ENCODE measurements at regions not wholly inside any gene's neighbourhood (a gene's known extent, or its start where the extent isn't known, plus 50 kb on each side); places are given as distances from the start of the nearest gene placed in this dataset.

- no peak for TF ChIP-seq NBN (IDR thresholded peaks at IDR 0.05)
- TF ChIP-seq ZSCAN29 (IDR thresholded peaks at IDR 0.05) = no peak
- no peak for TF ChIP-seq RAD21 (IDR thresholded peaks at IDR 0.05; ENCODE audit: insufficient read depth, low read depth, low read length)
- TF ChIP-seq MTA3 (IDR thresholded peaks at IDR 0.05; ENCODE audit: borderline replicate concordance, low read length) = no peak
- TF ChIP-seq EP300 (IDR thresholded peaks at IDR 0.05; ENCODE audit: borderline replicate concordance in 1 of 2, control insufficient read depth in 1 of 2, low read depth in 2 of 2, low read length in 2 of 2) = no peak
- no peak for TF ChIP-seq CHD2 (IDR thresholded peaks at IDR 0.05; ENCODE audit: borderline replicate concordance, low read depth, low read length)
- no peak for TF ChIP-seq BCLAF1 (IDR thresholded peaks at IDR 0.05)
- no peak for TF ChIP-seq YBX1 (IDR thresholded peaks at IDR 0.05)
- no peak for TF ChIP-seq CREM (IDR thresholded peaks at IDR 0.05; ENCODE audit: low read depth)
- TF ChIP-seq, protein P1, sequence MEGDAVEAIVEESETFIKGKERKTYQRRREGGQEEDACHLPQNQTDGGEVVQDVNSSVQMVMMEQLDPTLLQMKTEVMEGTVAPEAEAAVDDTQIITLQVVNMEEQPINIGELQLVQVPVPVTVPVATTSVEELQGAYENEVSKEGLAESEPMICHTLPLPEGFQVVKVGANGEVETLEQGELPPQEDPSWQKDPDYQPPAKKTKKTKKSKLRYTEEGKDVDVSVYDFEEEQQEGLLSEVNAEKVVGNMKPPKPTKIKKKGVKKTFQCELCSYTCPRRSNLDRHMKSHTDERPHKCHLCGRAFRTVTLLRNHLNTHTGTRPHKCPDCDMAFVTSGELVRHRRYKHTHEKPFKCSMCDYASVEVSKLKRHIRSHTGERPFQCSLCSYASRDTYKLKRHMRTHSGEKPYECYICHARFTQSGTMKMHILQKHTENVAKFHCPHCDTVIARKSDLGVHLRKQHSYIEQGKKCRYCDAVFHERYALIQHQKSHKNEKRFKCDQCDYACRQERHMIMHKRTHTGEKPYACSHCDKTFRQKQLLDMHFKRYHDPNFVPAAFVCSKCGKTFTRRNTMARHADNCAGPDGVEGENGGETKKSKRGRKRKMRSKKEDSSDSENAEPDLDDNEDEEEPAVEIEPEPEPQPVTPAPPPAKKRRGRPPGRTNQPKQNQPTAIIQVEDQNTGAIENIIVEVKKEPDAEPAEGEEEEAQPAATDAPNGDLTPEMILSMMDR (IDR thresholded peaks at IDR 0.05 in 2 of 3, conservative IDR thresholded peaks at IDR 0.05 in 1 of 3; ENCODE audit: control insufficient read depth in 2 of 3, extremely low read depth in 1 of 3, insufficient read depth in 1 of 3, low read depth in 3 of 3, low read length in 3 of 3) = no peak
- TF ChIP-seq, protein P2, sequence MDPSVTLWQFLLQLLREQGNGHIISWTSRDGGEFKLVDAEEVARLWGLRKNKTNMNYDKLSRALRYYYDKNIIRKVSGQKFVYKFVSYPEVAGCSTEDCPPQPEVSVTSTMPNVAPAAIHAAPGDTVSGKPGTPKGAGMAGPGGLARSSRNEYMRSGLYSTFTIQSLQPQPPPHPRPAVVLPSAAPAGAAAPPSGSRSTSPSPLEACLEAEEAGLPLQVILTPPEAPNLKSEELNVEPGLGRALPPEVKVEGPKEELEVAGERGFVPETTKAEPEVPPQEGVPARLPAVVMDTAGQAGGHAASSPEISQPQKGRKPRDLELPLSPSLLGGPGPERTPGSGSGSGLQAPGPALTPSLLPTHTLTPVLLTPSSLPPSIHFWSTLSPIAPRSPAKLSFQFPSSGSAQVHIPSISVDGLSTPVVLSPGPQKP (IDR thresholded peaks at IDR 0.05; ENCODE audit: low read depth, low read length) = no peak
- no peak for TF ChIP-seq JUNB (IDR thresholded peaks at IDR 0.05)
- TF ChIP-seq CBX3 (IDR thresholded peaks at IDR 0.05; ENCODE audit: borderline replicate concordance, low read depth) = no peak
Observed at GRCh38 chr7:41785840-41786239, 83.0 kb upstream of the INHBA start.
